NCI-H2227 treated with DMSO at 0.1 percent for 48 hours (cell line): ENCODE measurements at regions not wholly inside any gene's neighbourhood (a gene's known extent, or its start where the extent isn't known, plus 50 kb on each side); places are given as distances from the start of the nearest gene placed in this dataset.
"Not testable (repeated sequence)": the region's sequence is repeated elsewhere in the genome, so short reads cannot be mapped to it uniquely, and the experiment has no call there.

Experiments used
- DNase-seq: peaks from one replicate; lab custom pipeline; 2025; lab: John Stamatoyannopoulos, UW

DNA sequence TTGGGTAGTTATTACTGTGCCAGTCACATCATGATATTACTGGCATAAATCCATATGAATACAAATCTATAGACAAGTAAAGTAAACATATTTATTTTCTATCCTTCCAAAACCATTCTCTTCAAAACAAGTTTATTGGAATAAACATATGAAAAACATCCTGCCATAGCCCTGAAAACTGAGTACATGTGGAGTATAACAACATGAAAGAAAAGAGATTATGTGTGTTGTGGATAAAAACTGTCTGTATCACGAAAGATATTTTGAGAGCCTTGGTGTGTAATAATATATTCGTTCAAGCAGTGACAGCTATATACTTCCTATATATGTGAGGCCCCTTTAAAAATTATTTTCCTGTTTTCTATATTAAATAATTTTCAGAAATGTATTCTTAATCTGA, 1742.2 kb downstream of the ARAP2 start:
- DNase-seq = no peak

DNA sequence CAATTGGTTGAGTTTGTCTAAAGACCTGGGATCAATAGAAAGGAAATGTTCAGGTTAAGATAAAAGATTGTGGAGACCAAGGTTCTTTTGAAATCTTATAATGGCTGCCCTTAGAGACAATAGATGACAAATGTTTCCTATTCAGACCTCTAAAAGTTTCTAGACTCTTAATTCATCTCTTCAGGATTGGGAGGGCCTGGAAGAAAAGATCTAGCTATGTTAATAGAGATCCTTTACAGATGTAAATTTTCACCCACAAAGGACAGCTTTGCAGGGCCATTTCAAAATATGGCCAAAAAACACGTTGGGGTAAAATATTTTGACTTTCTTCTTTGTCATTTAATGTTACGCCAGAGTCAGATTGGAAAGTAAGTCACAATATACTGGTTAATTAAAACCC, 1739.6 kb downstream of the ARAP2 start:
- not testable (repeated sequence) for DNase-seq

DNA sequence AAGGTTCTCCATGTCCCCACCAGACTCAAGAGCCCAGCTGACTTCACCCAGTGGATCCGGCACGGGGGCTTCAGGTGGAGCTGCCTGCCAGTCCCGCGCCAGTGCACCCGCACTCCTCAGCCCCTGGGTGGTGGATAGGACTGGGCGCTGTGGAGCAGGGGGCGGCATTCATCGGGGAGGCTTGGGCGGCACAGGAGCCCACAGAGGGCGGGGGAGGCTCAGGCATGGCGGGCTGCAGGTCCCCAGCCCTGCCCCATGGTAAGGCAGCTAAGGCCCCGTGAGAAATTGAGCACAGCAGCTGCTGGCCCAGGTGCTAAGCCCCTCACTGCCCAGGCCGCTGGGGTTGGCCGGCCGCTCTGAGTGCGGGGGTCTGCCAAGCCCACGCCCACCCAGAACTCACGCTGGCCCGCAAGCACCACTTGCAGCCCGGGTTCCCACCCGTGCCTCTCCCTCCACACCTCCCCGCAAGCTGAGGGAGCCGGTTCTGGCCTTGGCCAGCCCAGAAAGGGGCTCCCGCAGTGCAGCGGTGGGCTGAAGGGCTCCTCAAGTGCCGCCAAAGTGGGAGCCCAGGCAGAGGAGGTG, 1737.7 kb downstream of the ARAP2 start:
- not testable (repeated sequence) for DNase-seq

DNA sequence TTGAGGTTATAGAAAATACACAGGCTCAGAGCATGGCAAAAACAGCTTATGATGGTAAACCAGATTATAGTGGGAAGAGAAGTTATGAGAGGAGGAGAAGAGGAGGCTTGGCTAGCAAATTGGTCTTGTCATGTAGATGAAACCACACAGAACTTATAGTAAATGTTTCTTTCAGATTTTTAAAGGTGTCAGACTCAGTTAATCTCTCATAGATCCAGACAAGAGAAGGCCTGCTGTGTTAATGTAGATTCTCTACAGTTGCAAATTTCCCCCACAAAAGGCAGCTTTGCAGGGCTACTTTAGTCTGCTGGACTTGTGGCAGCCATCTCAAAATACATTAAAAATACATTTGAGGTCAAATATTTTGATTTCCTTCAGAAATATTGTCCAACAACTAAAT, 1731.7 kb downstream of the ARAP2 start:
- no peak for DNase-seq

DNA sequence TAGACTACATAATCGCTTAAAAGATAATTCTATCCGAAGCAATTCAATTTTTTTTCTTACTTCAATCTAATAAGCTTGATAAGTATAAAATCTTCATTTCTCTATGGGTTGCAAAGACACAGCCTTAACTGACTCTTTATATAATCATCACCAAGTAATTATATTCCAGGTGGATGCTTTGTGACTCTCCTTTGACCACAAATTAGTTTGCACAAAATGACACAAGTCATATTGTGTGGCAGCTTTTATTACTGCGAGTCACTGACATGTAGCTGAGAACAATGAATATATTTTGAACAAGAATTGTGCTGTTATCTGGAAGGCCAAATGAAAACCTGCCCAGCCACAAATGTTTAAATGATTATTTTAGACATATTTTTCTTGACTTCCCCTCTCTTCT, 1727.8 kb downstream of the ARAP2 start:
- no peak for DNase-seq

DNA sequence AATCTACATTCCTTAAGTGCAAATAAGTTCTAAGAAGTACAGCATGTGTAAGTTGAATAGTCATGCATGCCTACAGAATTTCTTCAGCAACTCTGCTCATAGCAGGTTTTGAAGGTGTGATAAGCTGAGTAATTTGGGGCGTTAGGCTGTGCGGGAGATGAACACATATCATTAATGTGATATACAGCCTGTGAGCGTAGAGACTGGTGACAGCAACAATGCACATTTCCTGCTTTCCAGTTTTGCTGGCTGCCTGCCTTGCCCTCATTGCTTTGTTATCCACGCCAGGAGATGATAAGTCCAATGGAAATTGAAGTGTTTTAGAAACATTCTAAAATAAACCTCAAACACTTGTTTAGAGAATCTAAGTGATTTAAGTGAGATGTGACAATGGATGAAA, 1709.4 kb downstream of the ARAP2 start:
- no peak for DNase-seq

DNA sequence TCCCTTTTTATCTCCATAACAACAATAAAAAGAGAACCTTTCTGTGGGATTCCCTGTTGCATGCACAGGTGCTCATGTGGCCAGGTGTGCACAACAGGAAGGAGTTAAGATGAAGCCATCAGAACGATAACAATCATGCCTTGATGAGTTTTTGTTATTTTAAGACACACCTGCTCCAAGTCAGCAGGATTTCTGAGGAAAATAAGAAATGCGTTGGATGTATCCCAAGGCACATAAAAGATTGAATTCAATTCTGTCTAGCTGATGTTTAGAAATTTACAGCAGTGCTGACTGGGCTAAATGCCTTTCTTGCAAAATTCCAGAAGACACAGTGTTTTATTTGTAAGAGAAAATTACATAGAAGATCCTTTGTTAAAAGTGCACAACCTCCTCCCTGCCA, 1678.2 kb downstream of the ARAP2 start:
- DNase-seq = no peak

DNA sequence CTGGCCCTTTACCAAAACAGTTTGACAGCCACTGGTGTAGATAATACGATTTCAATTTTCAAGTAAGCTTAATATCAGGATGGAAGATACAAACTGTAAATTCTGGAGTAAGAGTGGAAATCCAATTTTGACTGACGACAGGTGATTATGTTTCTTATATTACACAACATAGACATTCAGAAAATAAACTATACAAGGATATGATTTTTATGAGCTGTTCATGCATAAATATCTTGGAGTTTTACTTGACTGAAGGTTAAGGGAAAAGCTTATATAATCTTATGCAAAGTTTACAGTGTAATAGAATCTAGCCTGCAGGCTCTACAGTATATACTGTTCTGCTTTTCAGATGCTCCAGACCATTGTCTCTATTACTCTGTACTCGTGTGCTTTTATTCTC, 1672.3 kb downstream of the ARAP2 start:
- DNase-seq = no peak

DNA sequence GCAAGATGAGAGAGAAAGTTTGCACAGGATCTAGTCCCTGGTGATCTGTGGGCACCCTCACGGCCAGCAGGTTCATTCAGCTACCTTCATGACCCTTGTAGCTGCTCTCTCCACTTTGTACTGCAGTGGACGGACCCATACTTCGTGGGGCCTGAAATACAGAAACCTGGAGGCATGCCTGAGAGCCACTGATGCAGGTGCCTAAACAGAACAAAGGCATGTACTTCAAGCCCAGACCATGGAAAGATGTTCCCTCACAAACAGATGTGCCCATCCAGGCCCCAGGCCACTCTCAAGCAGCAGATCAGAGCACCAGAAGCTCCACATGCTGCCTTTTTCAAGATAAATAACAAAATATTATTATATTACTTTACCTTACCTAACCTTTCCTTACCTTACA, 1629.0 kb downstream of the ARAP2 start:
- no peak for DNase-seq

DNA sequence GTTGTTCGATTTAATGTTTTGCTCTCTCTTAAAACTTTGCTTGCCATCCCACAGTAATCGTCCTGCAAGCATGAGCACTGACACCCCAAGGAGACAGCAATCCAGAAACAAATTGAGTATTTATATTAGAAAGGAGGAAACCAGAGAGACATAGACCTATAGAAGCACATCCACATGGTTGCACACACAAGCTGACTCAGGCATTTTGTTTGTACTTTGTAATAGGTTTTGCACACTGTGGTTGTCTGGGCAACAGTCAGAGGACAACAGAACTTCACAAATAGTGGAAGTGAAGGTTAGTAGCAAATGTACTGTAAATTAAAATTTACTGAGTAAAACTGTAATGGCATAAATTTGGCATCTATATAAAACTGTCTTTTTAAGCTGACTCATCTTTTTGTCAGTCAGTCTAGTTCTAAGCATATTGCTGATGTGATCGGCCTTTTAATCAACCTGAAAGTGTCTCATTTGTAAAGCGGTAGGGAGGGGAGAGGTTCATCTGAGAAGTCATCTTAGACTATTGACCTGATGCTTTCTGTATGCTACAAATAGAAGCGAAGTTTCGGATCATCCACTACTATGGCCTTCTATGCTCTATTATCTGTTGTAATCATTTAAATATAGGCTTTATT, 1624.7 kb downstream of the ARAP2 start:
- no peak for DNase-seq

DNA sequence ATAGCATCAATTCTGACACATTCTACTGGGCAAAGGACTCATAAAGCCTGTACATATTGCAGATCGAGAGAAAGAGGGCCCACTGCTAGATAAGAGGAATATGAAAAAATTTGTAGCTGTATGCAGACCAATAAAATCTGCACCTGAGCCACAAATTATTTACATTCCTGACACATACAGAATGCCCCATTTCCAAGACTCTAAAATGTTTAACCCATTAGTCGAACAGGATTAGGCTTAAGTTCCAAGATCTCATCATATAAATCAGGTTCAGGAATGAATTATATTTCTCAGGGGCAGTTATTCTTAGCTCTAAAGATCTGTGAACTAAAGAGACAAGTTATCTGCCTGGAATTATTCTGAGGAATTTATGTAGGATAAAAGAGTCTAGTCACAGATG, 1615.8 kb downstream of the ARAP2 start:
- DNase-seq = no peak

DNA sequence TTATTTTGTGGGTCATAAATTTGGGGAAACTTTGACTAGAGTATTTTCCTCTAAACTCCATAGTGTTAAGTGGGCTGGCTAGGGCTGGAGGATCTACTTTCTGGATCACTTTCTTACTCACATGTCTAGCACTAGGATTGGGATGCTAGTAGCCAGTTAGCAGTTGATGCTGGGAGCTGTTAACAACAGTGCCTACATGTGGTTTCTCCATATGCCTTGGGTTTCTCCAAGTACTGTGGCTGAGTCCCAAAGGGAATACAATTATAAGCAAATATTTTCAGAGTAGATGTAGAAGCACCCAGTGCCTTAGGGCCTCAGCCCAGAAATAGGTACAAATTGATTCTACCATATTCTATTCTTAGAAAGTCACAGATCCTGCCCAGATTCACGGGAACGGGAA, 1614.9 kb downstream of the ARAP2 start:
- DNase-seq = no peak

DNA sequence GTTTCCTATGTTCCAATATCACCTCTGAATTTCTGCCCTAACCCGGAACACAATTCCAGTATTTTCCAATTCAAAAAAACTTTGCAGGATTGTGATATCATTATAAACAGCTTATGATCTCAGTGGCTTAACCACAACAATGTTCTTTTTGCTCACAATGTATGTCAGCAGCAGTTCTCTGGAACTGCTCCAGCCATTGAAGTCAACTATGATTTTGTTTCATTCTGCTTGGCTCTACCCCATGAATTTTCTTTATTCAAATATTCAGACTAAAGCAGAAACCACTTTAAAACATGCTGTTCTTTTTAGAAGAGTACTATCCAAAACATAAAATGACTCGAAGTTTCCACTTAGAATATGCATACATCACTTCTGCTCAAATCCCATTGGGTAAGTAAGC, 1611.1 kb downstream of the ARAP2 start:
- DNase-seq = no peak

DNA sequence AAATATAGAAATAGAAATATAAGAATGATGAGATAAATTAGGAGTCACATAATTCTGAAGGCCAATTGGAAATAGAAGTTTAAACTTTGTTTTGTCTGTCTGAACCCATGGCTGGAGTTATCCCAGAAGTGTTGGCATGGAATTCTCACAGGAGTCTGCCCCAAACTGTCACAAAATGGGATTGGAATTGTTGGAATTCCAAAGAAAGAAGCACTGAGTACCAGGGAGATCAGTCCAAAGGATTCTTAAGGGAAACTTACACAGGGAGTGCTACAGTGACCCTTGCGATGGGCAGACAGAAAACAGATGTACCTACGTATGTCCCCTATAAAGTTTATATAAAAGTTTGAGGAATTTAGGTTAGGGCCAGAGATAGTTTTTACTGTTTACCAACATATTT, 1607.7 kb downstream of the ARAP2 start:
- no peak for DNase-seq

DNA sequence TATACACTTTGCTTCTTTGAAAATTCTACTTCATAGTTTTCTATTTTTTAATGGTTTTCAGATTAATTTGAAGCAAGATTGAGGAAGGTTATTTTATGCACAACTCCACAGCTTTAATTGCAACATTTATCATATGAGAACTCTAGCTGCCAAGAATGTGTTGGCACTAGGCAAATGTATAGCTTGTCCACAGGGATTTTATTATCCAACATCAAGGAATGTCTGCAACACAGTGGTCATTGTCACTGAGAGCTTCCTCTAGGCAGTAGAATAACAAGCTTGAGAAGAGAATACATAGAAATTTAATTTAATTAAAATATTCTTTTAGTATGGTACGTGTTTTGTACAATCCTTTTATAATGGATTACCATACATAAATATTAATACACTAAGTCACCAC, 1600.8 kb downstream of the ARAP2 start:
- no peak for DNase-seq

DNA sequence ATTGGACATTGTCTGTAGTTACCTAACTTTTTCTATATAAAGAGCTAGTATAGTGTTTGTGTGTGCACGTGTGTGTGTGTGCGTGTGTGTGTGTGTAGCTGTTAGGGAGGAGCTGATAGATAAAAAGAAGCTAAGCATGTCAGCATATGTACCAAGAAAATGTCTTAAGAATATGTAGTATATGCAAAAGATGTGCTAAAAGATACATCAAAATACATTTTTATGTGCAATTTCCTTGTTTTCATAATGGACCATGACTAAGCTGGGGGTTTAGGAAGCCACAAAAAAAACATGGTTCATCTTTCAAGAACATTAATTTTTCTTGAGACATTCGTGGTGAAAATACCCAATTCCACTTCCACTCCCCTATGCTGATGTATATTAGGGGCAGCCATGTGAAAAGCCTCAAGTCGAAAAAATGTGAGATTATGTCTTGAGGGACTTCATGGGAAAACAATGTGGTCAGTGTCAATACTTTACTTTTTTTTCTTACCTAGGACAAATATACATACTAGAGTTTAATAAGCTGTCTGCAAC, 1599.7 kb downstream of the ARAP2 start:
- DNase-seq = no peak

DNA sequence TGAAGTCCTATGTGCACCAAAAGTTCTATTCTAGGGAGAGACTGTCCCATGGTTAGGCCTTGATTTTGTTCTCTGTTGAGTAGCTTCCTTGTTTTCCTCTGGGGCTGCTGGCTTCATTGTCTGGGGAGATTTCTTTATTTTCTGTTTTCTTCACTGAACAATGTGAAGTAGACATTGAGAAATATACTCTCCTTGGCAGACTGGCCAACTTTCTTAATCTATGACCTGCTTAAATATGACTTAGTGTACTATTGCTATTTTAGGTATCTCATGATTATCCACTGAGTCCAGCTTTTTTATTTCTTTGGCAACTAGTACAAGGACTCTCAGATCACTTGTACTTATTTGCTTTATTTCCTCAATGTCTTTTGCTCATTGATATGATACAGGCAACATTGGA, 1594.6 kb downstream of the ARAP2 start:
- no peak for DNase-seq

DNA sequence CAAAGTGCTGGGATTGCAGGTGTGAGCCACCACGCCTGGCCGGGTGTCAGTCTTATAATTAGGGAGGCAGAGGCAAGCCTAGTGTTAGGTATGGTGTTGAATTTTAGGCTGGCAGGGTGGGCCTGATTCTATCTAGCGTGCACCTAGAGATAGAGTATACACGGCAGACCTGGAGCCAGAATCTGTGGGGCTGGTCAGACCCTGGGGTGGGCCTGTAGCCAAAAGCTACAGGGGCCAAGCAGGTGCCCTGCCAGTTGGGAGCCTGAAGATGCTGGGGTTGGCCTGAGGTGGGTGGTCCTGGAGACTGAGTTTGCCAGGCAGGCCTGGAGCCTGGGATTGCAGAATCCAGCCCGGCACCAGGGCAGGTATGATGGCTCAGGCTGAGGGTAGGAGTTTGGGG, 1580.3 kb downstream of the ARAP2 start:
- no peak for DNase-seq

DNA sequence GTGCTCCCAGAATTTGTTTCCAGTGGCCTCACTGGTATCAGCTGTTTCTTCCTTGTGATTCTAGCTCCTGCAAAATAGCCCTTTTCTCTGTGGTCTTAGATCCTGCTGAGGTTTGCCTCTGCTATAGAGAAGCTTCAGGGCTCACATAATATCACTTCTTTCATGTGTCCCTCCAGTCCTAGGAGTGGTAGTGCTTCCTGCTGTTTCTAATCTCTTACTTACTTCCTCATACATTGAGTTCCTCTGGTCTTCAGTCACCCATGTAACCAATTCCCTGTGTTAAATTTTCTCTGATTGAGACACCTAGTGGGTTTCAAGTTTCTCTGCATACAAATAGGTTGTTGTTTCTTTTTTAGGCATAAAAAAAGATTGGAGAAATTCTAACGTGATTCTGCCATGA, 1567.9 kb downstream of the ARAP2 start:
- DNase-seq = no peak

DNA sequence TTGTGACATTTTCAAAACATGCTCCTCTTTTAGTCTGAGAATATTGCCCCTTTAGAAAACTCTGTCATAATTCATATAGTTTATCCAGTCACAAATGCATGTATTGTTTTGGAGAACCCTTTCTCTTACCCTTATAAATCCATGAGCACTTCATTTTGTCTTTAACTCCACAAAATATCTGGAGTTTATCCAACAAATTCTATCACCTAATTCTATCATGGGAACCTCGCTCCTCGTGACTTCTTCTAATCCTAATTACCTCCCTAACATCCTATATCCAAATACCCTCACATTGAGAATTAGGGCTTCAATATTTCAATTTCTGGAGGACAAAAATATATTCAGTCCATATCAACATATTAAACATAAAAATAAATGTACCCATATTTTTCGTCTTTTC, 1565.9 kb downstream of the ARAP2 start:
- no peak for DNase-seq

DNA sequence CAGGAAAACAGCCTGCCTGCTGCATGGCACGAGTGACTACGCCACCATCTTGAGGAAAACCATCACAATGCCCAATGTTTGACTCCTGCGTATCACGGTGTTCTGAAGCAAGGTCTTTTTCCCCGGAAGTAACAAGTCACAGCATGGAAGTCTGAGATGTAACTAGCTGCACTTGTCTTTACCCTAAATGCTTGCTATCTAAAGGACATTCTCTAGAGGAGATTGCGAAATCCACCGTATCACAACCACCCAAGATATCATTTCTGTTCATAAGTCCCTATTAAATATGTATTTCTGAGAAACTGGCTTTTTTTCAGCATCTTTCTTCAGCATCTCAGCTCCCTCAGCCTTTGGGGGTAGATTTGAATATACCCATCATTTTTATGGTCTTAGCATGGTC, 1565.1 kb downstream of the ARAP2 start:
- no peak for DNase-seq

DNA sequence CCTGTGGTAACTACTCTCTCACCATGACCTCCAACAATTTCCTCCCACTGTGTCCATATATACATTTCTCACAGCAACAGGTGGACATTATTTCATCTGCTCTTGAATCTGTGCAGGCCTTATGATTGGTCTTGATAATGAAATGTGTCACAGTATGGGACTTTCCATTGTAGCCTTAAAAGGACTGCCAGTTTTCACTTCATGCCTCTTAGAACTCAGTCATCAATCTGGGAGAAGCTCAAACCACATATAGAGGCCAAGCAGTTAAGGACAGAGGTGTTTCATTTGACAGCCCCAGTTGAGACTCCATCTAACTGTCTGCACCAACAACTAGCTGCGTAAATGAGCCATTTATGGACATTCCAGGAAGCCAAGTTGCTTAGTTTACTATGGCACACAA, 1534.8 kb downstream of the ARAP2 start:
- no peak for DNase-seq

DNA sequence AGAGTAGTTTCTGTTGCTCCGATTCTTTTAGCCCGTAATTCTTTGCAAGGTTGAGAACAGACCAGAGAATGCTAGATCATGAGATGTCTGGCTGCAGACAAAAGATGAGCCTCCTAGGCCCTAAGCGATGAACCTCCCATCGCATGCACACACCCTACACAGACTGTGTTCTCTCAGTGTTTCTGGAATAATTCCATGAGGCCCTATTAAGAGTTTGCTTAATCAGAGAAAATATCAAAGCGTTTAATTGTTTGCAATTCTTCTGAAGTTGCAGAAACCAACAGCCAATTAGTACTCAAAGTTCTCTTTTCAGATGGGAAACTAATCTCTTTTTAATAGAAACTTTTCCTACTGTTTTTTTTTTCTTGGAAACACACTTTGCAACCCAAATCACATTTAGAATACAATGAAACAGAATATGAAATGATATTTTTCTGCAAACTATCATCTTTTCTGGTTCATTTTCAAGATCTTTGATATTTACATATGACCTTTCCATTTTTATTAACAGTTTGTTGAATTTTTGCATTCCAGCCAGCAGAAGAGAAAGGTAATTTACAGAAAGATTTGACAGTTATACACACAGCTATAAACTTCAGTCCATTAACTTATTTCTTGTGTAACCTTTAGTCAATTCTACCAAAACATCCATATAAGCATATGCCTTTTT, 1525.6 kb downstream of the ARAP2 start:
- DNase-seq = no peak

DNA sequence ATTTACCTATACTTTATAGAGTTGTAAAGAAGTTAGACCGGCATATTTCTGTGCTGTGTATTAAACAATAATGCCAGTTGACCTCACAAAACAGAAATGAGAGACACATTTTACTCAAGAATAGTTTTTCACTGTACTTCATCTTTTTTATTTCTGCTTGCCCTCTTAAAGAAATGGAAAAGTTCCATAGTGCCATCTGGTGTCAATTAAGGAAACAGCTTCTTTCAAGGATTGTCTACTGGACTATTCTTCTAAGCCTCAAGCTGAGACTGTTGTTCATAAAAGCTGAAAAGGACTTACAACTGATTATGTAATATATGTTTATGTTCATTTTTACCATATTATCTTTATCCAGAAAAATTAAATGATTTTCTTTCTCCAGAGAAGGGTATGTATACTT, 1523.7 kb downstream of the ARAP2 start:
- DNase-seq = peak; percentile 18
